Activated CD8-positive, alpha-beta memory T cell treated with anti-CD3 and anti-CD28 coated beads, Interleukin-2, amount 10 ng/mL, durations not matched to agents 7 days and 5 days (primary cell): ENCODE measurements at regions not wholly inside any gene's neighbourhood (a gene's known extent, or its start where the extent isn't known, plus 50 kb on each side); places are given as distances from the start of the nearest gene placed in this dataset.

Source experiments
- ATAC-seq: fragments of 150-1000 bp; cut with Tn5 transposase; one replicate; pipeline ENCODE4 v1.10.0; 2021; ENCODE audit warnings: moderate library complexity
- CTCF ChIA-PET: fragments of 350-600 bp; sonication (Branson Sonifier 250); formaldehyde crosslinking; loops from one replicate; lab custom pipeline; 2021; ENCODE audit warnings: antibody characterized with exemption; lab: Charles Lee
- DNase-seq: peaks from one replicate; pipeline ENCODE4 v3.0.0-alpha.2; 2020
- H3K27ac Mint-ChIP-seq: one replicate; pipeline ENCODE4 v1.8.0; 2021; ENCODE audit warnings: mild to moderate bottlenecking, mixed read lengths
- H3K27me3 Mint-ChIP-seq: one replicate; pipeline ENCODE4 v1.8.0; 2021; ENCODE audit warnings: mixed read lengths
- H3K36me3 Mint-ChIP-seq: one replicate; pipeline ENCODE4 v1.8.0; 2021; ENCODE audit warnings: mild to moderate bottlenecking, mixed read lengths
- H3K4me1 Mint-ChIP-seq: one replicate; pipeline ENCODE4 v1.8.0; 2021; ENCODE audit warnings: mixed read lengths
- H3K4me3 Mint-ChIP-seq: one replicate; pipeline ENCODE4 v1.8.0; 2021; ENCODE audit warnings: mild to moderate bottlenecking, moderate library complexity, mixed read lengths
- H3K9me3 Mint-ChIP-seq: one replicate; pipeline ENCODE4 v1.8.0; 2022; ENCODE audit warnings: low read depth, mixed read lengths

- no peaks in the 10 kb centered on the region for H3K9me3 Mint-ChIP-seq
- H3K27ac Mint-ChIP-seq: no peak overlapping the region
- ATAC-seq: no peak
- H3K4me1 Mint-ChIP-seq: peaks cover 2% of the 10 kb centered on the region
- DNase-seq: no peak
- H3K4me3 Mint-ChIP-seq: no peak overlapping the region
- CTCF ChIA-PET: no interaction called here
- H3K27me3 Mint-ChIP-seq: peaks cover 18% of the 10 kb centered on the region
- H3K36me3 Mint-ChIP-seq: no peaks in the 10 kb centered on the region
Measured at GRCh38 chr18:70457788-70458187, 168.9 kb downstream of the SOCS6 start.

GRCh38 chr18:70457223-70457622, 168.4 kb downstream of the SOCS6 start:
- no peak for DNase-seq
- no peaks in the 10 kb centered on the region for H3K9me3 Mint-ChIP-seq
- no peaks in the 10 kb centered on the region for H3K36me3 Mint-ChIP-seq
- ATAC-seq: no peak
- CTCF ChIA-PET: no interaction called here
- H3K4me3 Mint-ChIP-seq: no peak overlapping the region
- peaks cover 15% of the 10 kb centered on the region for H3K27me3 Mint-ChIP-seq
- peaks cover 2% of the 10 kb centered on the region for H3K4me1 Mint-ChIP-seq
- H3K27ac Mint-ChIP-seq: no peak overlapping the region

GRCh38 chr18:70456376-70456775, 167.5 kb downstream of the SOCS6 start:
- peaks cover 8% of the 10 kb centered on the region for H3K27me3 Mint-ChIP-seq
- H3K4me1 Mint-ChIP-seq: no peaks in the 10 kb centered on the region
- H3K36me3 Mint-ChIP-seq: no peaks in the 10 kb centered on the region
- no peak for DNase-seq
- no peak for ATAC-seq
- H3K4me3 Mint-ChIP-seq: no peak overlapping the region
- H3K9me3 Mint-ChIP-seq: no peaks in the 10 kb centered on the region
- CTCF ChIA-PET: interaction anchor here (2.7 kb wide), 1 partner anchor 261 kb away, joined by 21 read pairs; no protein-coding TSS in a partner anchor
- no peak overlapping the region for H3K27ac Mint-ChIP-seq

- H3K4me3 Mint-ChIP-seq: no peak overlapping the region
- no peaks in the 10 kb centered on the region for H3K4me1 Mint-ChIP-seq
- no peaks in the 10 kb centered on the region for H3K36me3 Mint-ChIP-seq
- no peak for DNase-seq
- peaks cover 11% of the 10 kb centered on the region for H3K27me3 Mint-ChIP-seq
- CTCF ChIA-PET: interaction anchor here (1.3 to 2.7 kb wide), 3 partner anchors 23 to 260 kb away, joined by 3 to 21 read pairs (median 4); no protein-coding TSS in a partner anchor
- H3K27ac Mint-ChIP-seq: no peak overlapping the region
- no peaks in the 10 kb centered on the region for H3K9me3 Mint-ChIP-seq
- ATAC-seq: no peak
Measured at GRCh38 chr18:70455731-70456130, 166.9 kb downstream of the SOCS6 start.

- H3K36me3 Mint-ChIP-seq: no peaks in the 10 kb centered on the region
- peak; percentile 61 for ATAC-seq
- H3K4me1 Mint-ChIP-seq: no peaks in the 10 kb centered on the region
- H3K27me3 Mint-ChIP-seq: peaks cover 12% of the 10 kb centered on the region
- no peak overlapping the region for H3K4me3 Mint-ChIP-seq
- no peak overlapping the region for H3K27ac Mint-ChIP-seq
- CTCF ChIA-PET: interaction anchor here (0.6 to 2.7 kb wide), 10 partner anchors 8 to 370 kb away, joined by 3 to 21 read pairs (median 4); no protein-coding TSS in a partner anchor
- DNase-seq: peak; percentile 48
- no peaks in the 10 kb centered on the region for H3K9me3 Mint-ChIP-seq
Measured at GRCh38 chr18:70454704-70455322, 166.0 kb downstream of the SOCS6 start.

GRCh38 chr18:70453058-70453775, 164.4 kb downstream of the SOCS6 start:
- no peak for ATAC-seq
- CTCF ChIA-PET: interaction anchor here (1.6 to 2.7 kb wide), 3 partner anchors 10 to 258 kb away, joined by 7 to 21 read pairs (median 8); no protein-coding TSS in a partner anchor
- H3K9me3 Mint-ChIP-seq: no peaks in the 10 kb centered on the region
- H3K27ac Mint-ChIP-seq: no peak overlapping the region
- no peak for DNase-seq
- no peak overlapping the region for H3K4me3 Mint-ChIP-seq
- no peaks in the 10 kb centered on the region for H3K4me1 Mint-ChIP-seq
- H3K27me3 Mint-ChIP-seq: peaks cover 9% of the 10 kb centered on the region
- H3K36me3 Mint-ChIP-seq: no peaks in the 10 kb centered on the region

- no peaks in the 10 kb centered on the region for H3K4me1 Mint-ChIP-seq
- no peaks in the 10 kb centered on the region for H3K36me3 Mint-ChIP-seq
- ATAC-seq (no peak), DNase-seq (no peak)
- H3K27ac Mint-ChIP-seq: no peak overlapping the region
- CTCF ChIA-PET: no interaction called here
- H3K27me3 Mint-ChIP-seq: peaks cover 9% of the 10 kb centered on the region
- no peaks in the 10 kb centered on the region for H3K9me3 Mint-ChIP-seq
- H3K4me3 Mint-ChIP-seq: no peak overlapping the region
Measured at GRCh38 chr18:70452501-70452900, 163.7 kb downstream of the SOCS6 start.

- CTCF ChIA-PET: interaction anchor here (1.0 to 1.5 kb wide), 2 partner anchors 17 to 255 kb away, joined by 5 read pairs; no protein-coding TSS in a partner anchor
- peaks cover 12% of the 10 kb centered on the region for H3K27me3 Mint-ChIP-seq
- H3K9me3 Mint-ChIP-seq: no peaks in the 10 kb centered on the region
- H3K36me3 Mint-ChIP-seq: no peaks in the 10 kb centered on the region
- H3K4me1 Mint-ChIP-seq: no peaks in the 10 kb centered on the region
- DNase-seq: no peak
- H3K4me3 Mint-ChIP-seq: no peak overlapping the region
- ATAC-seq: no peak
- H3K27ac Mint-ChIP-seq: no peak overlapping the region
Measured at GRCh38 chr18:70450426-70451253, 161.8 kb downstream of the SOCS6 start.

- no peak overlapping the region for H3K27ac Mint-ChIP-seq
Measured at GRCh38 chr18:70448588-70448987, 159.7 kb downstream of the SOCS6 start.

GRCh38 chr18:70446063-70446462, 157.2 kb downstream of the SOCS6 start:
- no peak for ATAC-seq
- no peak overlapping the region for H3K4me3 Mint-ChIP-seq
- no peaks in the 10 kb centered on the region for H3K4me1 Mint-ChIP-seq
- no peak overlapping the region for H3K27ac Mint-ChIP-seq
- peaks cover 11% of the 10 kb centered on the region for H3K27me3 Mint-ChIP-seq
- peaks cover 15% of the 10 kb centered on the region for H3K9me3 Mint-ChIP-seq
- CTCF ChIA-PET: interaction anchor here (2.1 kb wide), 1 partner anchor 8 kb away, joined by 7 read pairs; no protein-coding TSS in a partner anchor
- DNase-seq: no peak
- peaks cover 4% of the 10 kb centered on the region for H3K36me3 Mint-ChIP-seq

More at GRCh38 chr18:70448588-70448987, 159.7 kb downstream of the SOCS6 start:
- H3K4me3 Mint-ChIP-seq: no peak overlapping the region
- ATAC-seq: no peak
- DNase-seq: no peak
- H3K4me1 Mint-ChIP-seq: no peaks in the 10 kb centered on the region
- peaks cover 12% of the 10 kb centered on the region for H3K27me3 Mint-ChIP-seq
- peaks cover 7% of the 10 kb centered on the region for H3K9me3 Mint-ChIP-seq
- CTCF ChIA-PET: no interaction called here
- no peaks in the 10 kb centered on the region for H3K36me3 Mint-ChIP-seq

- no peaks in the 10 kb centered on the region for H3K4me1 Mint-ChIP-seq
- peaks cover 4% of the 10 kb centered on the region for H3K36me3 Mint-ChIP-seq
- no peak overlapping the region for H3K4me3 Mint-ChIP-seq
- DNase-seq (no peak), ATAC-seq (no peak)
- no peak overlapping the region for H3K27ac Mint-ChIP-seq
- CTCF ChIA-PET: no interaction called here
- H3K9me3 Mint-ChIP-seq: peaks cover 15% of the 10 kb centered on the region
- peaks cover 4% of the 10 kb centered on the region for H3K27me3 Mint-ChIP-seq
Measured at GRCh38 chr18:70442933-70443332, 154.1 kb downstream of the SOCS6 start.

- Mint-ChIP-seq H3K4me3 (no peak overlapping the region), H3K36me3 (no peaks in the 10 kb centered on the region), H3K9me3 (no peaks in the 10 kb centered on the region), H3K27me3 (peaks cover 4% of the 10 kb centered on the region), H3K4me1 (peaks cover 5% of the 10 kb centered on the region), H3K27ac (no peak overlapping the region)
- ATAC-seq (no peak), DNase-seq (no peak)
- CTCF ChIA-PET: interaction anchor here (0.7 to 3.7 kb wide), 6 partner anchors 18 to 638 kb away, joined by 3 to 22 read pairs (median 4); partner anchors contain the start of gene RTTN
Measured at GRCh38 chr18:70432804-70433400, 144.1 kb downstream of the SOCS6 start.

GRCh38 chr18:70431203-70431624, 142.4 kb downstream of the SOCS6 start:
- no peaks in the 10 kb centered on the region for H3K9me3 Mint-ChIP-seq
- DNase-seq (no peak), ATAC-seq (no peak)
- no peaks in the 10 kb centered on the region for H3K36me3 Mint-ChIP-seq
- H3K27me3 Mint-ChIP-seq: peaks cover 4% of the 10 kb centered on the region
- CTCF ChIA-PET: no interaction called here
- H3K27ac Mint-ChIP-seq: no peak overlapping the region
- peaks cover 7% of the 10 kb centered on the region for H3K4me1 Mint-ChIP-seq
- no peak overlapping the region for H3K4me3 Mint-ChIP-seq
